GM12865 (cell line): ENCODE measurements at regions not wholly inside any gene's neighbourhood (a gene's known extent, or its start where the extent isn't known, plus 50 kb on each side); places are given as distances from the start of the nearest gene placed in this dataset.

Source experiments
- DNase-seq: peaks from one replicate; pipeline ENCODE4 v3.0.0; 2010; ENCODE audit warnings: low read depth
- H3K4me3 ChIP-seq: 2 replicates; pipeline ENCODE4 v1.5.1; 2011; ENCODE audit warnings: mild to moderate bottlenecking, low read depth, low read length, control low read depth
- CTCF ChIP-seq: IDR thresholded peaks from 2 replicates; pipeline ENCODE4 v1.5.1; 2011; ENCODE audit warnings: low read length, control low read depth, low read depth, inconsistent platforms; ENCODE audit not compliant: insufficient read depth; ENCODE audit errors: missing control alignments

- H3K4me3 ChIP-seq: no peak overlapping the region
- TF ChIP-seq CTCF: no peak
- no peak for DNase-seq
Measured at GRCh38 chrY:7929866-7930265, 1018.3 kb upstream of the AMELY start.

DNA sequence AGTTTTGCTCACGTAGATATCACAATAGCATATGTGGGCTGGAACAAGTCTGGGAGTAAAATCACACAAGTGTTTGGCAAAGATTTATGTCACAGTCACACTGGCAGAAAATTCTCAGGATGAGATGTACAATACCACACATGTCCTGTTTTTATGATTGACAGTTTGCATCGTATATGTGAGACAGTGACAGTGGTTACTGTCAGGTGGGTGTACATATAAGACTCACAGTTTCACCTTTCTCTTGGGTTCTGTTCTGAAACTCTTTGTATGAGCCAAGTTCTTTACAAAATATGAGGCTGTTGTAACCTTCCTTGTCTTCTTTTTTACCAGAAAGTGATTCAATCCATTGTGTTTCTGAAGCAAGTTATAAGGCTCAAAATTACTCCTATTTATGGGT lies 1012.5 kb upstream of the AMELY start:
- H3K4me3 ChIP-seq: no peak overlapping the region
- TF ChIP-seq CTCF: no peak
- DNase-seq: no peak

GRCh38 chrY:7923476-7924017 lies 1012.0 kb upstream of the AMELY start:
- TF ChIP-seq CTCF: no peak
- no peak overlapping the region for H3K4me3 ChIP-seq
- DNase-seq: no peak

DNA sequence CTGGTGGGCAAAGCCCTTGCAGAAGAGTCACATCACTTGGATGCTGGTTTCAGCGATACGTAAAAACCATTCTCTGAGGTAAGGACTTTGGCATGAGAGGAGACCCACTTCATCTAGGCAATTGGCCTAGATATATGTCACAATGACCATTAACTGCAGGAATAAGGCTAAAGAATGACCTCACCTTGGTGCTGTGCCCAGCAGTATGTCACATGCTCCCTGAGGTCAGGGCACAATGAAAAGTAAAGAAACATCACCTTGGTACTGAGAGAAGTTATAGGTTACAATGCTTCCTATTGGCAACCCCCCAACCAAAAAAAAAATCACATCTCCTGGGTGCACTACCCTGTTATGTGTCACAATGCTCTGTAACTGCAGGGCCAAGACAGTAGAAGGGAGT lies 1008.8 kb upstream of the AMELY start:
- no peak overlapping the region for H3K4me3 ChIP-seq
- no peak for DNase-seq
- no peak for TF ChIP-seq CTCF

- no peak for TF ChIP-seq CTCF
- DNase-seq: no peak
- no peak overlapping the region for H3K4me3 ChIP-seq
Measured at GRCh38 chrY:7888506-7888905, 977.0 kb upstream of the AMELY start.

- no peak overlapping the region for H3K4me3 ChIP-seq
- no peak for DNase-seq
- TF ChIP-seq CTCF: no peak
Measured at GRCh38 chrY:7881696-7882095, 970.1 kb upstream of the AMELY start.

- no peak overlapping the region for H3K4me3 ChIP-seq
- no peak for TF ChIP-seq CTCF
- no peak for DNase-seq
Measured at GRCh38 chrY:7879245-7879644, 967.7 kb upstream of the AMELY start.
